Neural progenitor cell (in vitro differentiated cells): ENCODE measurements at regions not wholly inside any gene's neighbourhood (a gene's known extent, or its start where the extent isn't known, plus 50 kb on each side); places are given as distances from the start of the nearest gene placed in this dataset.

Experiments
- DNase-seq: peaks from one replicate; pipeline ENCODE4 v3.0.0-alpha.2; 2016; ENCODE audit warnings: low spot score
- H2AFZ ChIP-seq: fragments of 200-600 bp; sonication (generic); replicated peaks from 2 replicates; pipeline ENCODE4 v1.6.1; 2016; ENCODE audit warnings: antibody characterized with exemption
- H3F3A ChIP-seq: fragments of 200-600 bp; sonication (generic); 2 replicates; pipeline ENCODE4 v1.6.1; 2016; ENCODE audit warnings: antibody characterized with exemption, low read depth
- H3K27ac ChIP-seq: fragments of 200-600 bp; sonication (generic); 2 replicates; pipeline ENCODE4 v1.5.1; 2016; ENCODE audit warnings: mild to moderate bottlenecking
- H3K27me3 ChIP-seq: fragments of 200-600 bp; sonication (generic); 2 replicates; pipeline ENCODE4 v1.6.1; 2016; ENCODE audit warnings: mild to moderate bottlenecking, moderate library complexity
- H3K36me3 ChIP-seq: fragments of 200-600 bp; sonication (generic); 2 replicates; pipeline ENCODE4 v1.5.1; 2016
- H3K4me1 ChIP-seq: fragments of 200-600 bp; sonication (generic); 2 replicates; pipeline ENCODE4 v1.6.1; 2016; ENCODE audit warnings: mixed run types
- H3K4me2 ChIP-seq: fragments of 200-600 bp; sonication (generic); 2 replicates; pipeline ENCODE4 v1.6.1; 2016
- H3K4me3 ChIP-seq: fragments of 200-600 bp; sonication (generic); 2 replicates; pipeline ENCODE4 v1.5.1; 2016
- H3K79me2 ChIP-seq: fragments of 200-600 bp; sonication (generic); 2 replicates; pipeline ENCODE4 v1.6.1; 2016; ENCODE audit warnings: low read depth
- H3K9ac ChIP-seq: fragments of 200-600 bp; sonication (generic); 2 replicates; pipeline ENCODE4 v1.6.1; 2016
- H3K9me3 ChIP-seq: fragments of 200-600 bp; sonication (generic); 2 replicates; pipeline ENCODE4 v1.5.1; 2016; ENCODE audit warnings: low read depth
- H4K20me1 ChIP-seq: fragments of 200-600 bp; sonication (generic); 2 replicates; pipeline ENCODE4 v1.6.1; 2016; ENCODE audit warnings: low read depth
- H3K27ac Mint-ChIP-seq: 3 replicates; pipeline ENCODE4 v1.8.0; 2021; ENCODE audit warnings: mixed read lengths
- H3K27me3 Mint-ChIP-seq: 2 replicates; pipeline ENCODE4 v1.8.0; 2022; ENCODE audit warnings: low read depth, mild to moderate bottlenecking, inconsistent platforms, moderate library complexity, mixed read lengths; ENCODE audit not compliant: insufficient read depth
- H3K36me3 Mint-ChIP-seq: 3 replicates; pipeline ENCODE4 v1.8.0; 2021; ENCODE audit warnings: mixed read lengths
- H3K4me1 Mint-ChIP-seq: 3 replicates; pipeline ENCODE4 v1.8.0; 2021; ENCODE audit warnings: mixed read lengths
- H3K4me3 Mint-ChIP-seq: 3 replicates; pipeline ENCODE4 v1.8.0; 2021; ENCODE audit warnings: mild to moderate bottlenecking, moderate library complexity, mixed read lengths
- H3K9me3 Mint-ChIP-seq: 3 replicates; pipeline ENCODE4 v1.8.0; 2020; ENCODE audit warnings: mixed read lengths
- CTCF ChIP-seq: fragments of 200-600 bp; sonication (generic); IDR thresholded peaks from 2 replicates; pipeline ENCODE4 v1.5.1; 2017; ENCODE audit warnings: antibody characterized with exemption, mild to moderate bottlenecking
- EZH2 ChIP-seq: fragments of 200-600 bp; sonication (generic); IDR thresholded peaks from 2 replicates; pipeline ENCODE4 v1.6.1; 2017; ENCODE audit warnings: antibody characterized with exemption, mild to moderate bottlenecking, moderate library complexity
- EZH2phosphoT487 ChIP-seq: fragments of 200-600 bp; sonication (generic); IDR thresholded peaks from 2 replicates; pipeline ENCODE4 v1.6.1; 2017; ENCODE audit warnings: antibody characterized with exemption

- Histone ChIP-seq H3K4me1 (peaks cover 19% of the 10 kb centered on the region), H3K27ac (peak overlapping the region; percentile 50), H4K20me1 (no peaks in the 10 kb centered on the region), H3K4me2 (peak overlapping the region; percentile 46), H3K27me3 (no peaks in the 10 kb centered on the region), H3K4me3 (no peak overlapping the region), H3F3A (peaks cover 15% of the 10 kb centered on the region), H3K9me3 (no peaks in the 10 kb centered on the region), H3K36me3 (no peaks in the 10 kb centered on the region), H3K9ac (no peak overlapping the region), H3K79me2 (no peaks in the 10 kb centered on the region), H2AFZ (peak overlapping the region; percentile 71)
- Mint-ChIP-seq H3K4me3 (no peak overlapping the region), H3K27me3 (peaks cover 14% of the 10 kb centered on the region), H3K4me1 (peaks cover 17% of the 10 kb centered on the region), H3K36me3 (no peaks in the 10 kb centered on the region), H3K27ac (peak overlapping the region; percentile 61), H3K9me3 (no peaks in the 10 kb centered on the region)
- peak; percentile 36 for DNase-seq
- TF ChIP-seq EZH2: no peak
- no peak for TF ChIP-seq EZH2phosphoT487
- no peak for TF ChIP-seq CTCF
Measured at GRCh38 chr15:61527836-61528580, 298.9 kb upstream of the RORA start.

DNA sequence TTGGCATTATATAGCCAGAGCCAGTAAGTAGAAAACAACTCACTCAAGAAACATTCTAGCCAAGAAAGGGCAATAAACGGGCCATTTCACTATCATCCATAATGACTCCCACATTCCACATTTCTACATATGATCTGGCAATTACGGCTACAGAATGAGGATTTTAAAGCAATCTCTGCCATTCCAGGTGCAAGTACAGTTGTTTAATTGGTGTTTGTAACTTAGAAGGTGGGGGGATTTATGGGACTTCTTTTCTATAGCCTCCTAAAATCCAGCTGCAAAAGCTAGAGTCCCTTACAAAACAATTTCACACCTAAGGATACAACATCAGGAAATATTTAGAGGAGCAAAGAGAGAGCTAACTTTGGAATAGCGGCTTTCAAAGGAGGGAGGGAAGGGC lies 295.4 kb upstream of the RORA start:
- no peaks in the 10 kb centered on the region for H3K9me3 ChIP-seq
- Mint-ChIP-seq H3K4me1 (peaks cover 15% of the 10 kb centered on the region), H3K27ac (no peak overlapping the region), H3K36me3 (no peaks in the 10 kb centered on the region), H3K27me3 (peaks cover 12% of the 10 kb centered on the region), H3K9me3 (no peaks in the 10 kb centered on the region), H3K4me3 (no peak overlapping the region)
- no peak for TF ChIP-seq EZH2
- TF ChIP-seq CTCF: no peak
- TF ChIP-seq EZH2phosphoT487: no peak
- H3K4me3 ChIP-seq: no peak overlapping the region
- no peak overlapping the region for H3K9ac ChIP-seq
- no peaks in the 10 kb centered on the region for H4K20me1 ChIP-seq
- DNase-seq: no peak
- no peaks in the 10 kb centered on the region for H3K27me3 ChIP-seq
- H2AFZ ChIP-seq: no peak overlapping the region
- H3K27ac ChIP-seq: no peak overlapping the region
- H3F3A ChIP-seq: peaks cover 15% of the 10 kb centered on the region
- no peak overlapping the region for H3K4me2 ChIP-seq
- peaks cover 19% of the 10 kb centered on the region for H3K4me1 ChIP-seq
- H3K79me2 ChIP-seq: no peaks in the 10 kb centered on the region
- no peaks in the 10 kb centered on the region for H3K36me3 ChIP-seq

- H3K4me1 Mint-ChIP-seq: peaks cover 17% of the 10 kb centered on the region
- H3K27me3 Mint-ChIP-seq: peaks cover 12% of the 10 kb centered on the region
- Histone ChIP-seq H3K27me3 (no peaks in the 10 kb centered on the region), H3K79me2 (no peaks in the 10 kb centered on the region), H3K9me3 (no peaks in the 10 kb centered on the region), H3K9ac (no peak overlapping the region), H3F3A (peaks cover 15% of the 10 kb centered on the region), H3K36me3 (no peaks in the 10 kb centered on the region), H3K4me1 (peaks cover 21% of the 10 kb centered on the region), H3K4me2 (no peak overlapping the region), H2AFZ (no peak overlapping the region), H3K4me3 (no peak overlapping the region), H4K20me1 (no peaks in the 10 kb centered on the region), H3K27ac (no peak overlapping the region)
- no peaks in the 10 kb centered on the region for H3K36me3 Mint-ChIP-seq
- no peaks in the 10 kb centered on the region for H3K9me3 Mint-ChIP-seq
- no peak overlapping the region for H3K4me3 Mint-ChIP-seq
- no peak for DNase-seq
- H3K27ac Mint-ChIP-seq: no peak overlapping the region
- no peak for TF ChIP-seq EZH2
- TF ChIP-seq CTCF: no peak
- no peak for TF ChIP-seq EZH2phosphoT487
Measured at GRCh38 chr15:61524086-61524485, 295.0 kb upstream of the RORA start.
